CD1c-positive myeloid dendritic cell (primary cell): ENCODE measurements at regions not wholly inside any gene's neighbourhood (a gene's known extent, or its start where the extent isn't known, plus 50 kb on each side); places are given as distances from the start of the nearest gene placed in this dataset.

Experiments
- DNase-seq: peaks from one replicate; pipeline ENCODE4 v3.0.0-alpha.2; 2016; ENCODE audit errors: extremely low spot score

DNA sequence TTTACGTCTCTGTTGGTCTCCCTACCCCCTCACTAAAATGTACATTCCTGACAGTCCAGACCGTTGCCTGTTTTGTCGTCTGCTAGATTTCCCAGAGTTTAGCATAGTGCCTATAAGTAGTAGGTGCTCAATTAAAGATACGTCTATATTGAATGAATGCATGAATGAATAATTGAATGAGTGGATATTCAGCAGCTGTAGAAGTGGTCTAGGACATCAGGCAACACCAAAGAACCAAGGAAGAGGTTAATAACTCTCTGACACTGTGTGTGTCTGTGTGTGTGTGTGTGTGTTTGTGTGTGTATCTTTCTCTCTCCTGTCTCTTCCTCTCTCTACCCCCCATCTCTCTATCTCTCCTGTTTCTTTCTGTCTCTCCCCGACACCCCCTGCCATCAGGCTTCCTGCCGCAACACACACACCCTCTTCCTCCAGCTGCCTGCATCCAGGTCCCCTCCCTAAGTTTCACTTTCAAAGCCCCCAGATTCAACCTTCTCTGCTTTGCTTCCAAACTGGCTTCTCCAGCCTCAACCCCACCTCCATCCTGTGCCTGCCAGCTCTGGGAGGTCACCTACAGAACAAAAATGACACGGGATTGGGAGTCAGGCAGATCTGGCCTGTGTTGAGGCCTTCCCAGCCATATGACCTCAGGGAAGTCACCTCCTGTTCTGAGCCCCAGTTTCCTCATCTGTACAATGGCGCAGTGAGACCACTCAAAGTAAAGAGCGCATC lies 119.9 kb upstream of the NCOR2 start:
- no peak for DNase-seq

- DNase-seq = no peak
These were observed 119.2 kb upstream of the NCOR2 start for GRCh38 chr12:124686370-124687173.

DNA sequence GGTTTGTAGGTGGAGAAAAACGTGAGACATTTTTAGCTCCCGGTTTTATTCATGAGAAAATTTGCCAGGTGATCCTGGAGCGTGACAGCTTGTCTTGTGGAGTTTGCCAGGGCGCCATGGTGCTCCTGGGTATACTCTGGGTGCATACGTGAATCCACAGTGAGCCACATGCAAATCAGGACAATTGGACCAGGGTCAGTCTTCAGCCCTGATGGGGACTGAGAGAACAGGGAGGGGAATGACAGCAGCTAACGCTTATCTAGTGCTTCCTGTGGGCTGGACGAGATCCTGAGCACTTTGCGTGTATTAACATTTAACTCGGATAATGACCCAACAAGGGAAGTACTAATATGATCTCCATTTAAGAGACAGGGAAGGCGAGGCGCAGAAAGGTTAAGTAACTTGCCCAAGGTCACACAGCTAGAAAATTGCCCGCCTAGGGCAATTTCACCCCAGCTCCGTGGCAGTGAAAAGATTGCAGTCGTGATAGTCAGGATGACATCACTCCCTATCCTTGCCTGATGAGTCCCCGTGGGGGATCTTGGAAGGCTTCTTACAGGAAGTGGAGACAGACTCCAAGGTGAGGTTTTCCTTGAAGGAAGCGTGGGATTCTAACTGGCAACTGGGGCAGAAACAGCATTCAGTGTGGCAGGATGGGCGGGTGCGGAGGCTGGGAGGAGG lies 118.4 kb upstream of the NCOR2 start:
- peak; percentile 43 for DNase-seq

GRCh38 chr12:124684971-124685688 lies 117.7 kb upstream of the NCOR2 start:
- DNase-seq = peak; percentile 69

- DNase-seq = peak; percentile 65
These were observed 117.1 kb upstream of the NCOR2 start for GRCh38 chr12:124684496-124684895.

- DNase-seq = no peak
These were observed 116.0 kb upstream of the NCOR2 start for GRCh38 chr12:124683152-124684124.

DNA sequence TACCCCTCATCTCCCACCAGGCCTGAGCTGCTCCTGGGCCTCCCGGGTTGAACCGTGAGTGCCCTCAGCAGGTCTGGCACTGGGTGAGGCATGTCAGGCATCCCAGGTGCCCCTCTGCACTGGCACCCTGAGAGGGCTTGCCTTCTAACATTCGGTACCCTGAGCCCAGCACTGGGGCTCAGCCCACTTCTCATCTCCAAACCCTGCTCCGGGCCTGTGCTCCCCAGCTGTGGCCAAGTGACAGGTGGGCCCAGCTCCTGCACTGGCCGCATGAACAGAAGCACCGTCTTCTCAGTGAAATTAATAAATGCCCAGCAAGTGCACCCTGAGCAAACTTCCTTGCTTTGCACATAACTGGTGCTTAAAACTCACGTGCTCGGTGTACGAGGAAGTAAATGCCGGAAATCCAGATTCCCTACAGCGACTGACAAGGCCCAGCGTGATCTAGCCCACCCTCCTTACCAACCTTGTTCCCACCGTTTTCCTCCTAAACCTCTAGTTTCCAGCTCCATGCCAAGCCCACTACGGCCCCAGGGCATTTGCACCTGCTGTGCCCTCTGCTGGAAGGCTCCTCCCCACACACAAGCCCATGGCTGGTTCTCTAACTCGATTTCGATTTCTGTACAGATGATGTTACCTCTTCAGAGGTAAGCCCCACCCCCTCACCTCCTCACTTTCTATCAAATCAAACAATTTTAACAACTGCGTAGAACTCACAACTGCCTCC lies 115.2 kb upstream of the NCOR2 start:
- DNase-seq = peak; percentile 62

DNA sequence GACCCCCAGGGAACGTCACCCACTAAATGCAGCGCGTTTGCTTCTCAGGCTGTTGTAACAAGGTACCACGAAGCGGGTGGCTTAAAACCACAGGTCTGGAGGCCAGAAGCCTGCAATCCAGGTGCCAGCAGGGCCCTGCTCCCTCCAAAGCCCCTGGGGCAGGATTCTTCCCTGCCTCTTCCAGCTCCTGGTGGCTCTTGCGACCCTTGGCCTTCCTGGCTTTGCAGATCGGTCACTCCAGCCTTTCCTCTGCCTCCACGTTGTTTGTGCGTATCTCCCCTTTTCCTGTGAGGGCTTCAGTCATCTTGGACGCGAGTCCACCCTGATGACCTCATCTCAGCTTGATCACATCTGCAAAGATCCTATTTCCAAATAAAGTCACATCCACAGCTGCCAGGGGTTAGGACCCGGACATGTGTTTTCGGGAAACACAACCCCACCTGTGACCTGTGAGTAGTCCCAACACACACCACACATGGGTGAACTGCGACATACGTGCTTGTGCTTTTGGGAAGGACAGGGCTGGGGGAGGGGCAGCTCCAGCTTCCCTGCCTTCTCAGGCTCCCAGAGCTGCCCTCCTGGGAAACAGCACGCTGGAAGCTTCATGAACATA lies 114.5 kb upstream of the NCOR2 start:
- peak; percentile 72 for DNase-seq

GRCh38 chr12:124680863-124681778 lies 113.7 kb upstream of the NCOR2 start:
- peak; percentile 95 for DNase-seq

GRCh38 chr12:124679533-124680371 lies 112.3 kb upstream of the NCOR2 start:
- peak; percentile 48 for DNase-seq

- DNase-seq = no peak
These were observed 111.6 kb upstream of the NCOR2 start for GRCh38 chr12:124679047-124679446.

- no peak for DNase-seq
These were observed 111.0 kb upstream of the NCOR2 start for GRCh38 chr12:124678421-124678893.

DNA sequence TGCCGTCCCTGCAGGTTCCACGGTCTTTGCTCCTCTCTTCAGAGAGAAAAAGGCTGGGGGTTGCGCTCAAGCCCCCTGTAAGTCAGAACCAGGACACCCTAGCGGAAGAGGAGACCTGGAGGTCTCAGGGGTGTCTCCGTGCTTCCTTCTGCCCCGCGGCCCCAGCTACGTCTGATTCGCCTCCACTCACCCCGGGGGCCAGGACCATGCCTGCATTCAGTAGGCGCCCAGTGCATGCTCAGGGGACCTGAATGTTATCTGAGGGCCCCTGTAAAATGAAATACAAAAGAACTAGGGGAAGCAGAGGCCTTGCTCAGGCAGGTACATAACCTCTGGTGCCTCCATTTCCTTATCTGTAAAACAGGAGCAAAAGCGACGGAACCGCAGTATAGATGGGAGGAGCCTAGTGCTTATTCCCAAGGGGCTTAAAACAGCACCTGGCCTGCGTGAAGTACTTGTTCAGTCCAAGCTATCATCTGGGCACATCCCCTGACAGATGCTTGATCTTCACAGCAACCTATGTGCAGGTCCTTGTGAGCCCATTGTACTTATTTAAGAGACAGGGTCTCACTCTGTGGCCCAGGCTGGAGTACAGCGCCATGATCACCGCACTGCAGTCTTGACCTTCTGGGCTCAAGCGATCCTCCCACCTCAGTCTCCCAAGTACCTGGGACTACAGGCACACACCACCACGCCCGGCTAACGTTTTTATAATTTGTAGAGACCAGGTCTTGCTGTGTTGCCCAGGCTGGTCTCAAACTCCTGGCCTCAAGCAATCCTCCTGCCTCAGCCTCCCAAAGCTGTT lies 110.3 kb upstream of the NCOR2 start:
- DNase-seq = no peak

DNA sequence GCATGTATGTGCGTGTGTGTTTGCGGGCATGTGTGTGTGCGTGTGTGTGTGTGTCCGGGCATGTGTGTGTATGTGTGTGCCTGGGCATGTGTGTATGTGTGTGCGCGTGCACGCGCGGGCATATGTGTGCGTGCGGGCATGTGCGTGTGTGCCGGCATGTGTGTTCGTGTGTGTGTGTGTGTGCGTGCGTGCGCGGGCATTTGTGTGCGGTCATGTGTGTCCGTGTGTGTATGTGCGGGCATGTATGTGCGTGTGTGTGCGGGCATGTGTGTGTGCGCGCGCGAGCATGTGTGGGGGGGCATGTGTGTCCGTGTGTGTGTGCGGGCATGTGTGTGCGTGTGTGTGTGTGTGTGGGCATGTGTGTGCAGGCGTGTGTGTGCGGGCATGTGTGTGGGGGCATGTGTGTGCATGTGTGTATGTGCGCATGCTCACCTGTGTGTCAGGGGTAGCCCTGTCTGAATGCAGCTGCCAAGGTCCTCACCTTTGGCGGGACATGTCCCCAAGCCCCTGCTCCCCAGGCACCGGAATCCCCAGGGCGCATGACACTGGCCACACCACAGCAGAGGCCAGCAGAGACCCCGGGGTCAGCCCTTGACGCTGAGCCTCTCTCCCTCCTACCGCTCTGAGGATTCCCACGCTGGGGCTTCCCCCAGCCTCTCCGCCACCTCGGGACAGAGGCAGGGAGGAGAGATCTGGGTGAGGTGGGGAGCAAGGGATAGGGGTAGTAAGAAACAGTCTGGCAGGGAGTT lies 109.5 kb upstream of the NCOR2 start:
- no peak for DNase-seq

- peak; percentile 71 for DNase-seq
These were observed 108.7 kb upstream of the NCOR2 start for GRCh38 chr12:124675881-124676713.
